Neural cell (in vitro differentiated cells): ENCODE measurements at regions not wholly inside any gene's neighbourhood (a gene's known extent, or its start where the extent isn't known, plus 50 kb on each side); places are given as distances from the start of the nearest gene placed in this dataset.

ENCODE experiments used
- H2AFZ ChIP-seq: fragments of 200-600, 300-800 bp; sonication (generic), shearing (Covaris generic); 2 replicates; pipeline ENCODE4 v1.6.0; 2014; ENCODE audit warnings: low read depth, mild to moderate bottlenecking, antibody characterized with exemption, low read length, moderate library complexity
- H3F3A ChIP-seq: fragments of 200-600 bp; shearing (Covaris generic); 2 replicates; pipeline ENCODE4 v1.6.1; 2016; ENCODE audit warnings: mild to moderate bottlenecking, moderate library complexity, mixed read lengths, antibody characterized with exemption, low read length; ENCODE audit not compliant: insufficient read depth, poor library complexity, severe bottlenecking
- H3K27ac ChIP-seq: fragments of 200-600, 300-800 bp; sonication (generic), shearing (Covaris generic); 2 replicates; pipeline ENCODE4 v1.5.1; 2014; ENCODE audit warnings: mild to moderate bottlenecking, low read length, moderate library complexity
- H3K27me3 ChIP-seq: fragments of 300-800, 200-600 bp; sonication (generic), shearing (Covaris generic); 2 replicates; pipeline ENCODE4 v1.6.0; 2014; ENCODE audit warnings: mild to moderate bottlenecking, low read depth, low read length, moderate library complexity; ENCODE audit not compliant: insufficient read depth
- H3K36me3 ChIP-seq: fragments of 300-800, 200-600 bp; sonication (generic), shearing (Covaris generic); 2 replicates; pipeline ENCODE4 v1.5.1; 2014; ENCODE audit warnings: mild to moderate bottlenecking, antibody characterized with exemption, low read length, moderate library complexity; ENCODE audit not compliant: insufficient read depth
- H3K4me2 ChIP-seq: fragments of 300-800, 200-600 bp; sonication (generic), shearing (Covaris generic); 2 replicates; pipeline ENCODE4 v1.6.0; 2014; ENCODE audit warnings: mild to moderate bottlenecking, low read length
- H3K4me3 ChIP-seq: fragments of 300-800, 200-600 bp; sonication (generic), shearing (Covaris generic); 2 replicates; pipeline ENCODE4 v1.5.1; 2014; ENCODE audit warnings: mild to moderate bottlenecking, low read length, moderate library complexity
- H3K79me2 ChIP-seq: fragments of 200-600 bp; shearing (Covaris generic); replicated peaks from 2 replicates; pipeline ENCODE4 v1.6.0; 2014; ENCODE audit warnings: mild to moderate bottlenecking, low read length, moderate library complexity; ENCODE audit not compliant: insufficient read depth
- H3K9ac ChIP-seq: fragments of 300-800, 200-600 bp; sonication (generic), shearing (Covaris generic); 2 replicates; pipeline ENCODE4 v1.6.1; 2016; ENCODE audit warnings: mild to moderate bottlenecking, low read length, mixed read lengths
- H3K9me2 ChIP-seq: fragments of 200-600 bp; shearing (Covaris generic); 2 replicates; pipeline ENCODE4 v1.6.1; 2016; ENCODE audit warnings: mild to moderate bottlenecking, low read length, mixed read lengths; ENCODE audit not compliant: insufficient read depth
- H3K9me3 ChIP-seq: fragments of 200-600, 300-800 bp; sonication (generic), shearing (Covaris generic); 2 replicates; pipeline ENCODE4 v1.6.1; 2016; ENCODE audit warnings: mild to moderate bottlenecking, mixed run types, low read length, moderate library complexity, mixed read lengths
- H4K20me1 ChIP-seq: fragments of 200-600 bp; shearing (Covaris generic); 2 replicates; pipeline ENCODE4 v1.6.1; 2016; ENCODE audit warnings: mild to moderate bottlenecking, mixed run types; ENCODE audit not compliant: insufficient read depth
- EP300 ChIP-seq: fragments of 450-650 bp; conservative IDR thresholded peaks from 2 replicates; pipeline ENCODE4 v1.6.1; 2014; ENCODE audit warnings: antibody characterized with exemption, mild to moderate bottlenecking, moderate library complexity; ENCODE audit not compliant: poor library complexity, severe bottlenecking
- EZH2 ChIP-seq: fragments of 200-600, 300-800 bp; shearing (Covaris generic), sonication (generic); IDR thresholded peaks from 2 replicates; pipeline ENCODE4 v1.6.1; 2014; ENCODE audit warnings: antibody characterized with exemption, low read length, borderline replicate concordance, mild to moderate bottlenecking; ENCODE audit not compliant: insufficient read depth, poor library complexity, severe bottlenecking
- MXI1 ChIP-seq: fragments of 450-650 bp; conservative IDR thresholded peaks from 2 replicates; pipeline ENCODE4 v1.6.1; 2014; ENCODE audit warnings: antibody characterized with exemption, mild to moderate bottlenecking; ENCODE audit not compliant: poor library complexity, severe bottlenecking
- POLR2AphosphoS5 ChIP-seq: IDR thresholded peaks from 2 replicates; pipeline ENCODE4 v1.6.1; 2012
- RAD21 ChIP-seq: fragments of 450-650 bp; conservative IDR thresholded peaks from 2 replicates; pipeline ENCODE4 v1.6.1; 2014; ENCODE audit warnings: antibody characterized with exemption, mild to moderate bottlenecking, moderate library complexity
- SMC3 ChIP-seq: fragments of 450-650 bp; conservative IDR thresholded peaks from 2 replicates; pipeline ENCODE4 v1.6.1; 2014; ENCODE audit warnings: antibody characterized with exemption, mild to moderate bottlenecking, moderate library complexity; ENCODE audit not compliant: poor library complexity
- TAF1 ChIP-seq: IDR thresholded peaks from 2 replicates; pipeline ENCODE4 v1.6.1; 2012; ENCODE audit warnings: low read depth
- TF ChIP-seq, protein P1 (sequence below): IDR thresholded peaks from 2 replicates; pipeline ENCODE4 v1.6.1; 2012; ENCODE audit warnings: borderline replicate concordance
- TF ChIP-seq, protein P2 (sequence below): fragments of 450-650 bp; IDR thresholded peaks from 2 replicates; pipeline ENCODE4 v1.5.1; 2014; ENCODE audit warnings: antibody characterized with exemption, mild to moderate bottlenecking, moderate library complexity; ENCODE audit not compliant: poor library complexity, severe bottlenecking

DNA sequence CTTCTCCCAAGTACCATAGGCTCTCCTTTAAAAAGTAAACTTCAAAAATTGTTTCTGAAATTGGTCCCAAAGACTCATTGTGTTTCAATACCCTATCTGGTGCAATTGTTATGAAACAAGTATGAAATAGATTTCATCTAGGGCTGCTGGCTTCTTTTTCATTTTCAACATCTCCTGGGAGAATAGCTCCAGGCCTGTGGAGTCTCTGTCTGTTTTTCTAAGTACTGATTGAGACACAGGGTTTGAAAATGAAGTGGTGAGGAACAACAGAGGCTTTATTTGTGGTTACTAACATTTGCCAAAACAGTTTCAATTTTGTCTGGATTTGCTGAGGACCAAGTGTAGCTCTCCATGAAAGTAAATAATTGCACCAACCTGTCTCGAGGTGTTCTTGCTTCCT, 315.9 kb upstream of the LRATD1 start:
- Histone ChIP-seq H3K79me2 (no peaks in the 10 kb centered on the region), H2AFZ (no peak overlapping the region), H3K4me2 (no peak overlapping the region), H3K27ac (no peak overlapping the region), H3K36me3 (no peaks in the 10 kb centered on the region), H4K20me1 (no peaks in the 10 kb centered on the region), H3K4me3 (no peak overlapping the region), H3K9ac (no peak overlapping the region), H3F3A (no peaks in the 10 kb centered on the region), H3K27me3 (no peaks in the 10 kb centered on the region), H3K9me3 (no peaks in the 10 kb centered on the region), H3K9me2 (no peaks in the 10 kb centered on the region)
- TF ChIP-seq, protein P1, sequence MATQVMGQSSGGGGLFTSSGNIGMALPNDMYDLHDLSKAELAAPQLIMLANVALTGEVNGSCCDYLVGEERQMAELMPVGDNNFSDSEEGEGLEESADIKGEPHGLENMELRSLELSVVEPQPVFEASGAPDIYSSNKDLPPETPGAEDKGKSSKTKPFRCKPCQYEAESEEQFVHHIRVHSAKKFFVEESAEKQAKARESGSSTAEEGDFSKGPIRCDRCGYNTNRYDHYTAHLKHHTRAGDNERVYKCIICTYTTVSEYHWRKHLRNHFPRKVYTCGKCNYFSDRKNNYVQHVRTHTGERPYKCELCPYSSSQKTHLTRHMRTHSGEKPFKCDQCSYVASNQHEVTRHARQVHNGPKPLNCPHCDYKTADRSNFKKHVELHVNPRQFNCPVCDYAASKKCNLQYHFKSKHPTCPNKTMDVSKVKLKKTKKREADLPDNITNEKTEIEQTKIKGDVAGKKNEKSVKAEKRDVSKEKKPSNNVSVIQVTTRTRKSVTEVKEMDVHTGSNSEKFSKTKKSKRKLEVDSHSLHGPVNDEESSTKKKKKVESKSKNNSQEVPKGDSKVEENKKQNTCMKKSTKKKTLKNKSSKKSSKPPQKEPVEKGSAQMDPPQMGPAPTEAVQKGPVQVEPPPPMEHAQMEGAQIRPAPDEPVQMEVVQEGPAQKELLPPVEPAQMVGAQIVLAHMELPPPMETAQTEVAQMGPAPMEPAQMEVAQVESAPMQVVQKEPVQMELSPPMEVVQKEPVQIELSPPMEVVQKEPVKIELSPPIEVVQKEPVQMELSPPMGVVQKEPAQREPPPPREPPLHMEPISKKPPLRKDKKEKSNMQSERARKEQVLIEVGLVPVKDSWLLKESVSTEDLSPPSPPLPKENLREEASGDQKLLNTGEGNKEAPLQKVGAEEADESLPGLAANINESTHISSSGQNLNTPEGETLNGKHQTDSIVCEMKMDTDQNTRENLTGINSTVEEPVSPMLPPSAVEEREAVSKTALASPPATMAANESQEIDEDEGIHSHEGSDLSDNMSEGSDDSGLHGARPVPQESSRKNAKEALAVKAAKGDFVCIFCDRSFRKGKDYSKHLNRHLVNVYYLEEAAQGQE = no peak
- TF ChIP-seq SMC3 (no peak), EZH2 (no peak), TAF1 (no peak), RAD21 (no peak), POLR2AphosphoS5 (no peak), EP300 (no peak)
- TF ChIP-seq, protein P2, sequence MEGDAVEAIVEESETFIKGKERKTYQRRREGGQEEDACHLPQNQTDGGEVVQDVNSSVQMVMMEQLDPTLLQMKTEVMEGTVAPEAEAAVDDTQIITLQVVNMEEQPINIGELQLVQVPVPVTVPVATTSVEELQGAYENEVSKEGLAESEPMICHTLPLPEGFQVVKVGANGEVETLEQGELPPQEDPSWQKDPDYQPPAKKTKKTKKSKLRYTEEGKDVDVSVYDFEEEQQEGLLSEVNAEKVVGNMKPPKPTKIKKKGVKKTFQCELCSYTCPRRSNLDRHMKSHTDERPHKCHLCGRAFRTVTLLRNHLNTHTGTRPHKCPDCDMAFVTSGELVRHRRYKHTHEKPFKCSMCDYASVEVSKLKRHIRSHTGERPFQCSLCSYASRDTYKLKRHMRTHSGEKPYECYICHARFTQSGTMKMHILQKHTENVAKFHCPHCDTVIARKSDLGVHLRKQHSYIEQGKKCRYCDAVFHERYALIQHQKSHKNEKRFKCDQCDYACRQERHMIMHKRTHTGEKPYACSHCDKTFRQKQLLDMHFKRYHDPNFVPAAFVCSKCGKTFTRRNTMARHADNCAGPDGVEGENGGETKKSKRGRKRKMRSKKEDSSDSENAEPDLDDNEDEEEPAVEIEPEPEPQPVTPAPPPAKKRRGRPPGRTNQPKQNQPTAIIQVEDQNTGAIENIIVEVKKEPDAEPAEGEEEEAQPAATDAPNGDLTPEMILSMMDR = no peak

DNA sequence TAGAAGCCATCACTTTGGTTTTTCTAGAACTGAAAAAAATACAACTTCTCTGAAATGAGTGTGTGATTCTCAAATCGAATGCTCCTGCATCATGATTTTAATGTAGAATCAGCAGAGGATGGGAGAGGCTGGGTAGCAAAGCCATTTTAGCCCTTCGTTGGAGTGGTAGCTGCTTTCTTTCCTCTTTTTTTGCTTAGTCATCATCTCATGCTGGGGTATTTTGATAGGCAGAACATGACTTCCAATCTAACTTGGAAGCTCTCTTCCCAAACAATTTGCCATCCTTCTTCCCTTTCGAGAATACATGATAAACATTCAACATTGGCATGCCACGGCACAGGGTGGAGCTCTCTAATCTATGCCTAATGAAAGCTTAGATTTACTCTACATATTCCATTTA, 311.2 kb upstream of the LRATD1 start:
- no peak for TF ChIP-seq RAD21
- TF ChIP-seq POLR2AphosphoS5 = no peak
- TF ChIP-seq TAF1 = no peak
- no peak for TF ChIP-seq MXI1
- TF ChIP-seq EP300 = no peak
- no peak for TF ChIP-seq EZH2
- TF ChIP-seq, protein P2 = no peak
- TF ChIP-seq, protein P1 = no peak
- no peak for TF ChIP-seq SMC3
- Histone ChIP-seq H3K27ac (no peak overlapping the region), H2AFZ (no peak overlapping the region), H3K36me3 (no peaks in the 10 kb centered on the region), H3K4me3 (no peak overlapping the region), H4K20me1 (no peaks in the 10 kb centered on the region), H3F3A (no peaks in the 10 kb centered on the region), H3K27me3 (no peaks in the 10 kb centered on the region), H3K9me3 (no peaks in the 10 kb centered on the region), H3K79me2 (no peaks in the 10 kb centered on the region), H3K9me2 (no peaks in the 10 kb centered on the region), H3K9ac (no peak overlapping the region), H3K4me2 (no peak overlapping the region)
